Keratinocyte (primary cell): ENCODE measurements at regions not wholly inside any gene's neighbourhood (a gene's known extent, or its start where the extent isn't known, plus 50 kb on each side); places are given as distances from the start of the nearest gene placed in this dataset.
"Not testable (repeated sequence)": the region's sequence is repeated elsewhere in the genome, so short reads cannot be mapped to it uniquely, and the experiment has no call there.

Source experiments
- DNase-seq: peaks from one replicate; pipeline ENCODE4 v3.0.0-alpha.2; 2011; ENCODE audit warnings: low read depth, missing footprints, low spot score
- FAIRE-seq: peaks from 2 replicates; lab custom pipeline; 2011; peaks lifted over from hg19 to GRCh38; lab: Jason Lieb, UNC
- H2AFZ ChIP-seq: 2 replicates; pipeline ENCODE4 v1.6.0; 2012; ENCODE audit warnings: low read length, control low read depth, inconsistent platforms; ENCODE audit not compliant: control insufficient read depth
- H3K27ac ChIP-seq: 2 replicates; pipeline ENCODE4 v1.5.1; 2011; ENCODE audit warnings: low read length; ENCODE audit not compliant: control insufficient read depth, insufficient read depth
- H3K27me3 ChIP-seq: 3 replicates; pipeline ENCODE4 v1.6.0; 2011; ENCODE audit warnings: low read length; ENCODE audit not compliant: control insufficient read depth, insufficient read depth; ENCODE audit errors: extremely low read depth
- H3K36me3 ChIP-seq, 2 experiments: 2 replicates in 1 of 2; 3 replicates in 1 of 2; pipeline ENCODE4 v1.5.1; 2011; ENCODE audit warnings: low read length in 2 of 2, mild to moderate bottlenecking in 1 of 2; ENCODE audit not compliant: control insufficient read depth in 2 of 2, insufficient read depth in 2 of 2; ENCODE audit errors: extremely low read depth in 1 of 2
- H3K4me1 ChIP-seq: 3 replicates; pipeline ENCODE4 v1.5.1; 2011; ENCODE audit warnings: low read length; ENCODE audit not compliant: control insufficient read depth, insufficient read depth; ENCODE audit errors: extremely low read depth
- H3K4me2 ChIP-seq: 3 replicates; pipeline ENCODE4 v1.6.0; 2011; ENCODE audit warnings: low read depth, low read length; ENCODE audit not compliant: control insufficient read depth, insufficient read depth; ENCODE audit errors: extremely low read depth
- H3K4me3 ChIP-seq, 3 experiments: fragments of 200-600 bp in 1 of 3; sonication (generic) in 1 of 3; 2 replicates in 2 of 3; 3 replicates in 1 of 3; pipeline ENCODE4 v1.5.1; 2011 to 2016; ENCODE audit warnings: low read length in 3 of 3, mild to moderate bottlenecking in 3 of 3, control low read depth in 2 of 3, inconsistent platforms in 1 of 3, low read depth in 1 of 3, mixed read lengths in 1 of 3, mixed run types in 1 of 3, moderate library complexity in 1 of 3; ENCODE audit not compliant: control insufficient read depth in 2 of 3, insufficient read depth in 2 of 3; ENCODE audit errors: extremely low read depth in 1 of 3
- H3K79me2 ChIP-seq: 2 replicates; pipeline ENCODE4 v1.6.0; 2012; ENCODE audit warnings: low read length; ENCODE audit not compliant: control insufficient read depth, insufficient read depth
- H3K9ac ChIP-seq: 3 replicates; pipeline ENCODE4 v1.6.0; 2011; ENCODE audit warnings: low read length; ENCODE audit not compliant: control insufficient read depth, insufficient read depth; ENCODE audit errors: extremely low read depth
- H3K9me1 ChIP-seq: 3 replicates; pipeline ENCODE4 v1.6.0; 2011; ENCODE audit warnings: low read length; ENCODE audit not compliant: control insufficient read depth, insufficient read depth; ENCODE audit errors: extremely low read depth
- H3K9me3 ChIP-seq: 2 replicates; pipeline ENCODE4 v1.5.1; 2012; ENCODE audit warnings: low read depth, low read length; ENCODE audit not compliant: control insufficient read depth
- H4K20me1 ChIP-seq: 3 replicates; pipeline ENCODE4 v1.6.0; 2011; ENCODE audit warnings: low read length; ENCODE audit not compliant: control insufficient read depth, insufficient read depth; ENCODE audit errors: extremely low read depth
- EZH2 ChIP-seq: IDR thresholded peaks from one replicate; pipeline ENCODE4 v1.6.1; 2012; ENCODE audit warnings: inconsistent platforms, mild to moderate bottlenecking, low read length, moderate library complexity
- dilution Hi-C: fragments of 300-500 bp; cut with MboI; formaldehyde crosslinking; loops from one replicate; pipeline ENCODE4 v1.7.0; 2020; ENCODE audit warnings: low sequenced_read_pairs; ENCODE audit not compliant: extremely low pct_ligation_motif_present
- TF ChIP-seq, protein P1 (sequence below), 3 experiments: IDR thresholded peaks in 1 of 3; conservative IDR thresholded peaks in 1 of 3; optimal IDR thresholded peaks in 1 of 3; 2 replicates in 2 of 3; 3 replicates in 1 of 3; pipeline versions ENCODE3 to v1.5.1; 2011; ENCODE audit warnings: low read length in 3 of 3, mild to moderate bottlenecking in 3 of 3, moderate library complexity in 2 of 3, control low read depth in 1 of 3, inconsistent platforms in 1 of 3; ENCODE audit not compliant: insufficient read depth in 2 of 3; ENCODE audit errors: extremely low read depth in 1 of 3

DNA sequence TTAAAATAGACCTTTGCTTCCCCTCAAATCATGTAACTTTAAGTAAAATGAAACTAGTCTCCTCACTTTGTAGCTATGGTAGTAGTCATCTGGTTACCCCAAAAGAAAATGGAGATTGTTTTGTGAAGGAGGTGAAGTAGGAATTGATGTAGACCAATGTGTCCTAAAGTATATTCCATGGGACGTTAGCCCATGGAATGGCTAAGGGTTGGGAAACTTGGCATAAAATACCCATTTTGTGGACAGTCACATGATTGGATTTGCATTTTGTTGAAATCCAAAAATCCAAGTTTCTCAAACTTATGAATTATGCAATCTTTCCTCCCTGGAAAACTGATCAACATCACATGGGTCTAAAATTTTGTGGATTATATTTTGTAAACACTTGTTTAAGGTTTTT is 290.6 kb downstream of the OSTF1 start:
- no peak overlapping the region for H3K27ac ChIP-seq
- H4K20me1 ChIP-seq = no peaks in the 10 kb centered on the region
- no peak overlapping the region for H2AFZ ChIP-seq
- no peaks in the 10 kb centered on the region for H3K9me3 ChIP-seq
- no peak for DNase-seq
- no peak for FAIRE-seq
- H3K4me3 ChIP-seq = no peak overlapping the region
- H3K79me2 ChIP-seq = no peaks in the 10 kb centered on the region
- no peaks in the 10 kb centered on the region for H3K27me3 ChIP-seq
- dilution Hi-C loops = no loop called here
- H3K9me1 ChIP-seq = no peaks in the 10 kb centered on the region
- H3K4me1 ChIP-seq = no peaks in the 10 kb centered on the region
- H3K36me3 ChIP-seq = no peaks in the 10 kb centered on the region
- TF ChIP-seq, protein P1, sequence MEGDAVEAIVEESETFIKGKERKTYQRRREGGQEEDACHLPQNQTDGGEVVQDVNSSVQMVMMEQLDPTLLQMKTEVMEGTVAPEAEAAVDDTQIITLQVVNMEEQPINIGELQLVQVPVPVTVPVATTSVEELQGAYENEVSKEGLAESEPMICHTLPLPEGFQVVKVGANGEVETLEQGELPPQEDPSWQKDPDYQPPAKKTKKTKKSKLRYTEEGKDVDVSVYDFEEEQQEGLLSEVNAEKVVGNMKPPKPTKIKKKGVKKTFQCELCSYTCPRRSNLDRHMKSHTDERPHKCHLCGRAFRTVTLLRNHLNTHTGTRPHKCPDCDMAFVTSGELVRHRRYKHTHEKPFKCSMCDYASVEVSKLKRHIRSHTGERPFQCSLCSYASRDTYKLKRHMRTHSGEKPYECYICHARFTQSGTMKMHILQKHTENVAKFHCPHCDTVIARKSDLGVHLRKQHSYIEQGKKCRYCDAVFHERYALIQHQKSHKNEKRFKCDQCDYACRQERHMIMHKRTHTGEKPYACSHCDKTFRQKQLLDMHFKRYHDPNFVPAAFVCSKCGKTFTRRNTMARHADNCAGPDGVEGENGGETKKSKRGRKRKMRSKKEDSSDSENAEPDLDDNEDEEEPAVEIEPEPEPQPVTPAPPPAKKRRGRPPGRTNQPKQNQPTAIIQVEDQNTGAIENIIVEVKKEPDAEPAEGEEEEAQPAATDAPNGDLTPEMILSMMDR (optimal IDR thresholded peaks at IDR 0.05 in 1 of 3, IDR thresholded peaks at IDR 0.05 in 1 of 3, conservative IDR thresholded peaks at IDR 0.05 in 1 of 3; ENCODE audit: extremely low read depth in 1 of 3, insufficient read depth in 2 of 3, low read length in 3 of 3) = no peak
- TF ChIP-seq EZH2 = no peak
- no peak overlapping the region for H3K4me2 ChIP-seq
- no peak overlapping the region for H3K9ac ChIP-seq

DNA sequence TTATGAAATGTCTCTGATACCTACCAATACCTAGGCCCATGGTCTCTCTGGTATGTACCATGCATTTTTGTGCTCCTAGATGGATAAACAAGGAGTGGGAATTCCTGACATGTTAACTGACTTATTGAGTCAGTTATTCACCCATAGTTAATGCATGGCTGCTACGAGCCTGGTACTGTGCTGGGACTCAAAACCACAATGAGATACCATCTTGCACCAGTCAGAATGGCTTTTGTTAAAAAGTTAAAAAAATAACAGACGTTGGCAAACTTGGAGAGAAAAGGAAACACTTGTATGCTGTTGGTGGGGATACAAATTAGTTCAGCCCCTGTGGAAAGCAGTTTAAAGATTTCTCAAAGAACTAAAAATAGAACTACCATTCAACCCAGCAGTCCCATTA is 293.8 kb downstream of the OSTF1 start:
- Histone ChIP-seq H2AFZ (no peak overlapping the region), H3K27ac (no peak overlapping the region), H3K36me3 (no peaks in the 10 kb centered on the region), H3K9me1 (no peaks in the 10 kb centered on the region), H4K20me1 (no peaks in the 10 kb centered on the region), H3K4me3 (no peak overlapping the region), H3K27me3 (no peaks in the 10 kb centered on the region), H3K9me3 (no peaks in the 10 kb centered on the region), H3K9ac (no peak overlapping the region), H3K4me2 (no peak overlapping the region), H3K79me2 (no peaks in the 10 kb centered on the region), H3K4me1 (no peaks in the 10 kb centered on the region)
- dilution Hi-C loops = no loop called here
- FAIRE-seq (no peak), DNase-seq (no peak)
- TF ChIP-seq, protein P1 (optimal IDR thresholded peaks at IDR 0.05 in 1 of 3, IDR thresholded peaks at IDR 0.05 in 1 of 3, conservative IDR thresholded peaks at IDR 0.05 in 1 of 3; ENCODE audit: extremely low read depth in 1 of 3, insufficient read depth in 2 of 3, low read length in 3 of 3) = no peak
- TF ChIP-seq EZH2 = no peak

DNA sequence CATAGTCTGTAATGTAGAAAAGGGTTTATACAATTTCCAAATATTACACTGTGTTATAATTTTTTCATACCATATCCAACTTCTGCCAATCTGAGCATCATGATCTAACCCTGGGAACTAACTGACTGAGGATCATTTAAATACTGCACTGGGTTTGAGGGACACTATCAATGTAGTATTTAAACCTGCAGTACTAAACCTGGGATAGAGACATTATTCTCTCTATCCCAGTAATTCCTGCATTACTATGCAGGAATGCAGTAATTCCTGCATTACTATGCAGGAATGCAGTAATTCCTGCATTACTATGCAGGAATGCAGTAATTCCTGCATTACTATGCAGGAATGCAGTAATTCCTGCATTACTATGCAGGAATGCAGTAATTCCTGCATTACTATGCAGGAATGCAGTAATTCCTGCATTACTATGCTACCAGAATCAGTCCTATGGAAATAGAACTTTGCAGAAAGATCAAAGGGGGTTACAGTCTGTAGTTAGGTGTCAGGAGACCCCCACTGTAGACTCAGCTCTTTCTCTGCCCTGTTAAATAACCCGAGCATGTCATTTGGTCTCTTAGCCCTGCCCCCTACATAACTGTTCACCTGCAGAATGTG is 295.2 kb downstream of the OSTF1 start:
- DNase-seq, H3K79me2 ChIP-seq, H3K4me2 ChIP-seq, H3K27ac ChIP-seq, H3K4me1 ChIP-seq, H2AFZ ChIP-seq, FAIRE-seq, H3K4me3 ChIP-seq, H3K9me3 ChIP-seq, H3K9me1 ChIP-seq, dilution Hi-C loops, H4K20me1 ChIP-seq, H3K36me3 ChIP-seq, H3K9ac ChIP-seq, H3K27me3 ChIP-seq: not testable (repeated sequence)
